SIG-M5 treated with dmso at 0.1 percent for 504 hours (cell line): ENCODE measurements at regions not wholly inside any gene's neighbourhood (a gene's known extent, or its start where the extent isn't known, plus 50 kb on each side); places are given as distances from the start of the nearest gene placed in this dataset.
"Not testable (repeated sequence)": the region's sequence is repeated elsewhere in the genome, so short reads cannot be mapped to it uniquely, and the experiment has no call there.

Experiments
- DNase-seq: peaks from one replicate; lab custom pipeline; 2025; ENCODE audit not compliant: unreplicated experiment; lab: John Stamatoyannopoulos, UW

DNA sequence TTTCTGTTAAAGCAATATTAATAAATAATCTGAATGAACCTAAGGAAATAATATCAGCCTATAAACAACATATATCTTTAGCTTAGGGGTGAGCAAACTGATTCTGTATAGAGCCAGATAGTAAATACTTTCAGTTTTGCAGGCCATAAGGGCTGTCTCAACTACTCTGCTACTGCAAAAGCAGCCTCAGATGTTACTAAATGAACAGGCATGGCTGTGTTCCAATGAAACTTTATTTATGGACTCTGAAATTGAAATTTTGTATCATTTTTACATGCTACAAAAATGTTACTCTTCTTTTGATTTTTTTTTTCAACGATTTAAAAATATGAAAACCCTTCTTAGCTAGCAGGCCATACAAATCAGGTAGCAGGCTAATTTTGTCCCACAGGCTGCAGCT lies 212.8 kb upstream of the PRICKLE2 start:
- no peak for DNase-seq

DNA sequence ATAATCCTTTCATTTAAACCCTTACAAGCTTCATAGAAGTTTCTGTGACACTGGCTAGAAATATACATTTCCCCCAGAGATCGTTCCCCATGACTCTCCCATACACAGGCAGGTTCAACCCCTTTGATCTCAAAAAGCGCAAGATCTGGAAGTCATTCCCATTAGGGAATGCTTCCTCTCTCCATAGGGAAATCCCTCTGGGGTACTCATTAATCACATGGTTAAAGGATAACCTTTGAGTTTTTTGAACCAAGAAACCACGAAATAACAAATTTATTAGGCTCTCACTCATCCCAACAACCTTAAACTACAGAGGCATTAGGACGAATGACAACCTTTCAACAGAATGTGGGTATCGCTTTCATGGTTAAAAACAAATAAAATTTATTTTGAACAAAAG lies 211.9 kb upstream of the PRICKLE2 start:
- DNase-seq, result no peak

DNA sequence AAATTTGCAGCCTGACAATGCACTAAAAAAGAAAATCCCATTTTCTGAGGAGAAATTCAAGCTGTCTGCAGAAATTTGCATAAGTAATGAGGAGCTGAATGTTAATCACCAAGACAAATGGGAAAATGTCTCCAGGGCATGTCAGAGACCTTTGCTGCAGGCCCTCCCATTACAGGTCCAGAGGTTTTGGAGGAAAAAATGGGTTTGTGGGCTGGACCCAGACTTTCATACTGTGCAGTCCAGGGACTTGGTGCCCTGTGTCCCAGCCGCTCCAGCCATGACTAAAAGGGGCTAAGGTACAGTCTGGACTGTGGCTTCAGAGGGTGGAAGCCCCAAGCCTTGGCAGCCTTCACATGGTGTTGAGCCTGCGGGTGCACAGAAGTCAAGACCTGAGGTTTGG lies 209.8 kb upstream of the PRICKLE2 start:
- DNase-seq, result not testable (repeated sequence)

DNA sequence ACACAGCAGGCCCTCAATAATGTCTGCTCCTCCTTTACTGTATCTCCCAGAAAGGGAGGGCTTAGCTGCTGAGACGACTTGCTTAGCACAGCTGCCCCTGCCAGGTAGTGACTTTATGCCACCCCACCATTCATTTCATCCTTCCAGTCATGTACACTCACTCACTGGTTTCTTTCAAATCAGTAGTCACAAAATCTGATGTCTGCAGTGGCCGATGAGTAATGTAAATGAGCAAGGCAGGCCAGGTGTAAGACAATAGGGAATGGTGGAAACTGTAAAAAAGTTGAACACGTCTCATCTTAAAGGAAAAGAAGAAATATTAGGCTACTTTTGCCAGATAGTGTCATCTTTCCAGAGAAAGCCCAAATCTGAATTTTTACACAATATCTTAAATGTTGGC lies 207.6 kb upstream of the PRICKLE2 start:
- DNase-seq, result no peak

DNA sequence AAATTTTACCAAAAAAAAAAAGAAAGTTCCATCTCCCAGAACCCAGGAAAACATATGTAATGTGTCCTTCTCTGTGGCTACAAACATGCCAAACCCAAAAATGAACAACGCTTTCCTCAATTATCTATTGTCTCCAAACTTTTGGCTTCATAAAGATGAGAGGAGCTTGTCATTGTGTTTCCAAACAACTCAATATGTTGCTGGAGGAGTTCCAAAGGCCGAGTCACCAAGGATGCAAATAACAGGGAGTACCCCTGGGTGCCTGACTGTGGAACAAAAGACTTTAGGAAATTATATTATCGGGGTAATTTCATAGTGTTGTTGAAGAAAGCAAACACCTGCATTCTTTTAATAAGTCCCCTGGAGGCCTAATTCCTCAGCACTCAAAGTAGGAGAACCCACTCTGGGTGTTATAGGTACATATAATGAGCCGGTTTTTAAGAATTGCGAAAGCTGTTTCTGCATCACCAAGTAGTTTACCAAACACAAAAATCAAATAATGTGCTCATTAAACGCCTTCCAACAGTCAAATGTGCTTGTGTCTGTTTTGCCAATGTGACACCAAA lies 206.3 kb upstream of the PRICKLE2 start:
- no peak for DNase-seq

DNA sequence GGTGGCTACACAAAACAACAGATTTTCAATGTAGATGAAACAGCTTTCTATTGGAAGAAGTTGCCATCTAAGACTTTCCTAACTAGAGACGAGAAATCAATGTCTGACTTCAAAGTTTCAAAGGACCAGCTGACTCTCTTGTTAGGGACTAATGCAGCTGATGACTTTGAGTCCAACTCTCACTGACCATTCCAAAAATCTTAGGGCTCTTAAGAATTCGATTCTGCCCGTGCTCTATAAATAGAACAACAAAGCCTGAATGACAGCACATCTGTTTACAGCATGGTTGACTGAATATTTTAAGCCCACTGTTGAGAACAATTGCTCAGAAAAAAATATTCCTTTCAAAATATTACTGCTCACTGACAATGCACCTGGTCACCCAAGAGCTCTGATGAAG lies 202.4 kb upstream of the PRICKLE2 start:
- no peak for DNase-seq

DNA sequence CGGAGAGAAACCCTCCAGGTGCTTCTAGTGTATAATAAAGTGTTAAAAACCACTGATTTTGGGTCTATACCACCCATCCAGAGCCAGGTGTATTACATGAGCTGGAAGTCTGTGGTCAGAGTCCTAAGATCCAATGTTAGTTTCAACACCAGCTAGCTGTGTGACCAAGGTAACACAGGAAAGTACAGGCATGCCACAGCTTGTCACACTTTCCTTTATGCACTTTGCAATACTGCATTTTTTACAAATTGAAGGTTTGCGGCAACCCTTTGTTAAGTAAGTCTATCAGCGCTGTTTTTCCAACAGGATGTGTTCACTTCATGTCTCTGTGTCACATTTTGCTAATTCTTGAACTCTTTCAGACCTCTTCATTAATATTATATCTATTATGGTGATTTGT lies 201.3 kb upstream of the PRICKLE2 start:
- DNase-seq, result peak; percentile 30

DNA sequence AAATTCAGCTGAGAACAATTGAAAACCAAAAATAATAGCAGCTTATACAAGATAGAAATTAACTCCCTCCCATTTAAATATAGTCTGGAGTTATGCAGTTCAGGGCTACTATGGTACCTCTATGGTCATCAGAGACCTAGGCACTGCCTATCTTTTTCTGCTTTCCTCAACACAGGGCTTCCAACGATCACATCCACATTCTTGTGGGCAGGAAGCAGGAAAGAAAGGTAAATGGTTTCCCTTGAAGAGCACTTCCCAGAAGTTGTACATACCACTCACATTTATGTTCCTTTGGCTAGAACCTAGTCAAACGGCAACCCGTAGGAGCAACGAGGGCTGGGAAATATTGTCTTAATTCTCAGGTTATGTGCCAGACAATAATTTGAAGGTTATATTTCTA lies 197.7 kb upstream of the PRICKLE2 start:
- no peak for DNase-seq

DNA sequence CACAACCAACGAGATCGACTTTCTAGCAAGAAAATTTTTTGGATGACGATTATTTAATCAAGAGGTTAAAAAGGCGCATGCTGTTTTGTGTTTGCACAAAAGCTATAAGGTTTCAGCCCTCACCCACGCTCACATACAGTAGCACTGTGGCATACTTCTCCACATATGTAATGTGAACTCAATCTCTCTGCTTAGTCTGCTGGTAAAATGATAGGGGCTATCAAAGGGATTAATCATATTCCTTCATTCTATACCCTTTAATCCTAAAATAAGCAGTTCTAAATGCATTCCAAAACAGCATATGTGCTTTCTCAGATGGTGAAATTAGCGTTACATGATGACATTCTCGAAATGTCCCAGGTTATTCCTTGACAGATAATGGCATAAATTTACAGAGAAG lies 196.9 kb upstream of the PRICKLE2 start:
- DNase-seq, result peak; percentile 65

DNA sequence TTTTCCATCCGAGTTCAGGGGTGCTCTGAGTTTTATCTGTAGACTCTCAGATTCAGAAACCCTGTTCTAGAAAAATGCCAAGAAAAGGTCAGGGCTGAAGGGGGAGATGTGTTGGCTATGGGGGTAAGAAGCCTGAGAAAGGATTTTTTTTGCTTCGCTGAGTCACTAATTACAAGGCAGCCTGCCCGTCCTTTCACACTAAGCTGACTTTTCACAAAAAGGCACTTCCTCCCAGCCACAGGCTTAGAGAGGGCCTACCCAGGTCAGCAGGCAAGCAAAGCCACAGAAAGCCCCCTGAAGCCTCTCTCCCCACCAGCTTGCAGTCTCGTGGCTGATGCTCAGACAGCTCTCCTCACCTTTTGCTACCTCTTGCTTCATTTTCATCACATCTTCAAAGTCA lies 192.6 kb upstream of the PRICKLE2 start:
- DNase-seq, result no peak

DNA sequence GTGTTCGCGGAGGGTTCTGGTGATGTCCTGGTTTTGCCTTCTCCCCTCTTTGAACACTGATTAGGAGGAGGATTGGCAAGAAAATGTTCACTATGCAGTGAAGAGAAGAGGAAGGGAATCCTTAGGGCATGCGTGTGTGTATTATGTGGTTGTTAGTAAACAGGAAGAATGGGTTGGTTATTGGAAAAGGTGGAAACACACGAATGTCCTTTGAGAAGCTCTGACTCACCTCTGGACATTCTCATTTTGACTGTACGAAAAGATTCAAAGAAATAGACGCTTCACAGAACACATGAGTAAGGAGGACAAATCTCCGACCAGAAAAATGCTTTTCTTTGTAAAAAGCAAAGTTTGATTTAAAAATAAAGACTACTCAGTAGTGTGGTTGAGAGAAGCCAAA lies 188.8 kb upstream of the PRICKLE2 start:
- DNase-seq, result no peak

DNA sequence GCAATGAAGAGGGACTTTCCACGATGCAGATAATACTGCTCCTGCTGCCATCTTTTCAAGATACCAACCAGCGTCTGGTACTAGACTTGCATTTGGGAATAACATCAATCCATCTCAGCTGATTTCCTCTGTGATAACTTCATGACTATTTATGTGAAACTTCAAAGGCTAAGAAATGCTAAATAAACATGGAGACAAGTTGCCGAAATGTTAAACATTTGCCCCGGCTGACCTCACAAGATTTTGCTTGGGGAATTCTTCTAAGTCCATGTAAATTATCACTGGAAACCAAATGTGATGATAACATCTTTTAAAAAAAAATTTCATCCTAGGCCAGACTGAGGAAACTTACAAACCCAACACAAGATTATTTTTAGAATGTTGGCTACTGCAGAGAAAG lies 185.8 kb upstream of the PRICKLE2 start:
- no peak for DNase-seq

DNA sequence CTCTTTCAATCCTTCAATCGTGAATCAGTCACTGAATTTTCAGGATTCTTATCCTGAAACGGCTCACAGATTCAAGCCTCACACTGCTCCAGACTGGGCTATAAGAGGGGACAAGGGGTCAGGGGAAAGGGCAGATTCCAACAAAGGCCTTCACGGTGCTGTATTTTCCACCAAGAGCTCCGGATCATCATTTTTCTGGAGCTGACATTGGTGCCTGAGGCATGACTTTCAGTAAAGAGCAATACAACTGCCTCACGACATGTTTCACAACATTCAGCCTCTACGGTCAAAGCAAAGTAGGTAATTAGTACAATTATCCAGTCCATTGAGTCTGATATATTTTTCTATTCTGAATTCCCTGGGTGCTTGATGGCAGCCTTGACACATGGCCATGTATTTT lies 185.0 kb upstream of the PRICKLE2 start:
- no peak for DNase-seq

DNA sequence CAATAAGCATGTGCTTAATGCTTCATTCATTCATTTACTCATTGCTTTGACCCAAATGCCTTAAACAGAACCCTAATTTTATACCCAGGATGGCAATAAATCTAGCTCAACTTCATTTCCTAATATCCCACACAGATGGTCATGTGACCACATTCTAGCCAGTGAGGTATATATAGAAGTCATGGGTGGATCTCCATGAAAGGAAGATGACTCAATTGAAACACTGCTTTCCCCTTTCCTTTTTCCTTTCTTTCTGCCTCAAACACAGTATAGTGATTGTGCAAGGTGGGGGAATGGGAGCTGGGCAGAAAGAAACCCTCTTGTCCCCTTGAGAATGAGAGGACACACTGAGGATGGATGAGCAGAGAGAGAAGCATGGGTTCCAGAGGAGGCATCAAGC lies 183.5 kb upstream of the PRICKLE2 start:
- DNase-seq, result no peak

DNA sequence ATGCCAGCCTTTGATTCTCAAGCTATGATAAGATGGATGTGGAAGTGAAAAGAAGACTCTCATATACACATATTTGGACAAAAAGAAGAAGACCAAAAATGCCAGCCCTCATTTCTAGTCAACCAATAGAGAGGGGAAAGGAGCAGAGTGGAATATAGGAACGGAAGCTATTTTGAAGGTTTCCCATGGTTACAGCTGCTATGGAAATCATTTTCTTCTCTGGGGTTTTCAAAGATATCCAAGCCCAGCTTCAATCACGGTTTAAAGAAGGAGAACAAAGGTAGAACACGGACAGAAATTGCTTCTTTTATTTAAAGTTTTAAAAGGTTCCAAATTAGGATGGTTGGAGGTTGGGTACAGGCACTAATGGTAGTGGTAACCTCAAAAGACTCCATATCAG lies 181.0 kb upstream of the PRICKLE2 start:
- DNase-seq, result no peak

DNA sequence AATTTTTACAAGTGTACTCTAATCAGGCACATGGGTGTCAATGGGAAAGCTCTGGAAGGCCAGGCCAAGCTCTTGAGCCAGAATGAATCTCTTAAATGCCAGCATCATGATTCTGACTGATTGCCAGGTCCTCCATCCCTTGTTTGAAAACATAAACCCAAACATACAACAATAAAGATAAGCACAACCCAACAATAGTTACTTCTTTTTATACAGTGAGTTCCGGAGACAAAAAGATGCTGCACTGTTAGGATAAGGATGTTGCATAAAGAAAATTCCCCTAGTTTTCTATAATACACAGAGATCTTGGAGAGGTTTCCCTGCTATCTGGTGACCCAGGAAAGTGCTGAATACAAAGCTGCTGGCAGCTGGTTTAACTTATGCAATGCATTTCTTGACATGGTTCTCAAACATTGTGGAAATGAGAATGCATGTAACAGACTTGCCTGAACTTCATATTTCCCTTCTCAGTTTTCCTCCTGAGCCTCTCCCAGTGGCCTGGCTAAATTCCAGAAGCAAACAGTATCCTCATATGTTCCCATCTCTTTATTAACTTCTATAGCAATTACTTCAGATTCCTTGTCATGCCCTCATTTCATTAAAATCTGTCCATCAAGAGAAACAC lies 180.1 kb upstream of the PRICKLE2 start:
- DNase-seq, result no peak

DNA sequence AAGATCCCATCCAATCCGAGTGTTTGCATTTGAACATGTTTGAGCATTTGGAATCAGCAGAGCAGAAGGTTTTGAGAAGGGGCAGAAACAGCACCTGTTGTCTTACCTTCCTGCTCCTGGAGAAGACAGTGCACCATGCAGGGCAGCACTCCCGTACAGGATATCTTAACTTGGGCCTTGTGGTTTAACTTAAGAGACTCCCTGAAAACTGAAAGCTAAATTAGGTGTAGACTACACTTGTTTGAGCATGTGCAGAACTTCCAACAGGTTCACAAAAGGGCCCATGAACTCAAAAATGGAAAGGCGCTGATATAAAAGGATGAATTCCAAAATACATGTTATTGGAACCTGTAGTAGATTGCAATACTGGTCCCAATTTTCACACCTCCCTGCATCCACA lies 175.4 kb upstream of the PRICKLE2 start:
- no peak for DNase-seq

DNA sequence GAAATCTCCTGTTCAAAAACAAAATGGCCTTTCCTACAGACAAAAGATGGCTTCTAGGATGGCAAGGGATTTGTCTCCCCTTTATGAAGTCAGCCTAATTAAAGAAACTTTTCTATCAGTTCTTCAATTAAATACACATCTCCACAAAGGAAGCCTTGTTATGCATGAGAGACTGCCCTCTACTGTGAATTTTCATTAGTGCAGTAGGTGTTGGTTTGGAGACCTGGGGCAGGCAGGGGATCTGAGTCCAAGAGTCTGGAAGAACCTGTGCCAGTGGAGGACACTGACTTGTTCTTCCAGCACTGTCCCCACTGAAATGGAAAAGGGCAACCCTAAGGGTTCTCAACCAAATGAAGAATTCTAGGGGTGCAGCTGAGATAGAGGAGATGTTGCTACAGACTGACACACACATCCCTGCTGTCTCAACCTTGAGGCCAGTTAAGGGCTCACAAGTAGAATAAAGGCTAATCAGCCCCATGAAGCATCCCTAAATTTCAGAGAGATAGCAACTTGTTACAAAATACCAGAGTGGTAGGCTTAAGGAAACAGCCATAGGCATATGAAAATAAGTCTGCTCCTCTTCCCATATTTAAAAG lies 174.0 kb upstream of the PRICKLE2 start:
- peak; percentile 87 for DNase-seq

DNA sequence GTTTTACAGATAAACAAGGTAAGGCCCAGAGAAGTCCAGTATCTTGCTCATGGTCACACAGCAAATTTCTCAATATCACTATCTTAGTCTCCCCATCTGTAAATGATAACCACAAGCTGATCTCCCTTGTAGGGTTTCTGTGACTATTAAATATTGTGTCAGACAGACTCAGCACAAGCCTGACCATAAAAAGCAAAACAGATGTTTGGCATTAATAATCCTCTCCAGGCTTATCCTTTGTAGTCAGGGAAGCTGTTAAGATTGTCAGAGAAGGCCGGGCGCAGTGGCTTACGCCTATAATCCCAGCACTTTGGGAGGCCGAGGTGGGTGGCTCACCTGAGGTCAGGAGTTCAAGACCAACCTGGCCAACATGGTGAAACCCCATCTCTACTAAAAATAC lies 173.2 kb upstream of the PRICKLE2 start:
- DNase-seq, result no peak

DNA sequence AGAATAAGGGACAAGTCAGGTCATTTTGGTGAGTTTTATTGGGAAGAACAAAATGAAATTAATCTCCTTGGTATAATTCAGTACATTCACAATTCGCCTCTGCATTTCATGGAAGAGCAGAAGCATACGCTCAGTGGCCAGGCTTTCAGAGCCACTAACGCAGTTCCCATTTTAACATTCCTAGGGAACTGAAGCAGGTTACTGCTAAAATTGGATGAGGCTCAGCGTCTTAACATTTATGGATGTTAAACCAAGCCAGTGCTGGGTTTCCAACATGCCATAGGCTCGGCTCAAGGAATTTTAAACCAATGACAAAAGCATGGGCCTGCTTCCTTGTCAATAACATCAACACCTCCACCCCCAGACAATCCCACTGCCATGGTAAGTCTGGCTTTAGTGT lies 172.7 kb upstream of the PRICKLE2 start:
- no peak for DNase-seq

DNA sequence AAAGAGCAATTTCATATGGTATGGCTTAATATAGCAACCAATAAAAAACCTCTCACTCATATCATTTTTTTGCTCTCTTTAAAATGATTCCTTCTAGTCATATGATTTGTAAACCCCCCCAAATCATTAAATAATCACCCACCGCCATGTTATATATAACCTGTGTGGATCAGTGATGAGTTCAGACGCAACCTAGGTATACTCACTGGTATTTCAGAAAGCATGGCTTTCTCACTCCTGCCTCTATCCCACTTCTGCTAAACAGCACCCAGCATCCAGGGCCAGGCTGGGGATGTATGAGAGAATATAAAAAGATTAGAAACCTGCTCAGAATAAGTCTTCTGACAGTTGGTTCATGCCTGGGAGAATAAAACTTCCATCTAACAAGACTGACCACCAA lies 172.3 kb upstream of the PRICKLE2 start:
- no peak for DNase-seq

DNA sequence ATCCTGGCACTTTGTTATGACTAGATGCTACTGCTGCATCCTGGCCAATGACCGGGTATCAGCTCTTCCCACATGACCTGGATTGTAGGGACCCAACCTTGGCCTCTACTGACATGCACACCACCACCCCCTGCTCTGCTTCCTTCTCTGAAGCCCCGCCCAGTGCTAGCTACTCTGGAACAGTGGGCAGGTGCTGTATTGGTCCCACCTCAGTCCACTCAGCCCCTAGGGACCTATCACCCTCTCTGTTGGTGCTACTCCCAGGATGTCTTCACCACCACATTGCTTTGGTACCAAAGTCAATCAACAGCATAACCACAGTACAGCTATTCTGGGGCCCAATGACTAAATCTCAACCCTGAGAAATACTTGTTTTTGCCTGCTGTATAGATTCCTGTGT lies 170.2 kb upstream of the PRICKLE2 start:
- no peak for DNase-seq

DNA sequence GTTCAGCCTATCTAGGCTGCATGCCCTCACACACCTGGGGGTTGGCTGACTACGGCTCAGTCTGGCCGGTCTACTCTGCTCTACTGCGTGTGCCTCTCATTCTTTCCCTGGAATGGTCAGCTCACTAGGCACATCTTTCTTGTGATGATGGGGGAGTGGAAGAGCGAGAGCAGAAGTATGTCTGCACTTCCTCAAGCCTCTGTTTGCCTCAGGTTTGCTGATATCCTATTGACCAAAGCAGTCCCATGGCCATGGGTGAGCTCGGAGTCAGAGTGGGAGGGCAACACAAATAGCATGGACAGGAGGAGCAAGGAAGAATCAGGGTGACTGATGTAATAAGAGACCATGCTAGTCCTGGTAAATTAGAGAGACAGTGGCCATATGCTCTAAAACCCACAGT lies 167.9 kb upstream of the PRICKLE2 start:
- DNase-seq, result no peak
